GM20000 (cell line): ENCODE measurements at regions not wholly inside any gene's neighbourhood (a gene's known extent, or its start where the extent isn't known, plus 50 kb on each side); places are given as distances from the start of the nearest gene placed in this dataset.

Experiments used
- DNase-seq: peaks from one replicate; pipeline ENCODE4 v3.0.0; 2012; ENCODE audit warnings: low spot score
- TF ChIP-seq, protein P1 (sequence below): IDR thresholded peaks from 2 replicates; pipeline ENCODE4 v1.5.1; 2012; ENCODE audit warnings: mild to moderate bottlenecking, control low read depth; ENCODE audit errors: extremely low read depth, missing control alignments

DNA sequence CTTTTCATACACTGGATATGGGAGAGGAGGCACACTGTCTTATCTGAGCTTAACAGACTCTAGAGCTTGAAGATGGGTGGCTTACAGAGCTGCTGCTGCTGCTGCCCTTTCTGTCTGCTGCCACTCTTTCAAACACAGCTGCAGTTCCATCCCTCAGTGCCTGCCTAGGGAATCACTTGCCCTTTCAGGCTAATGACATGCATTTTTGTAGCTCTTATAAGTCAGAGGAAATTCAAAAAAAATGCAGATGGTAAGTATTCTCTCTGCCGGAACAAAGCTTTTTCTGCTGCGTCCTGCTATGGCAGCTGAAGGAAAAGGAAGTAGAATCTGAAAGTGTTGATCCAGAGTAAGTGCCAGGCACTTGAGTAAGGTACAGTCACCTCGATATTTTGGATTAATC lies 460.4 kb upstream of the DIAPH2 start:
- TF ChIP-seq, protein P1, sequence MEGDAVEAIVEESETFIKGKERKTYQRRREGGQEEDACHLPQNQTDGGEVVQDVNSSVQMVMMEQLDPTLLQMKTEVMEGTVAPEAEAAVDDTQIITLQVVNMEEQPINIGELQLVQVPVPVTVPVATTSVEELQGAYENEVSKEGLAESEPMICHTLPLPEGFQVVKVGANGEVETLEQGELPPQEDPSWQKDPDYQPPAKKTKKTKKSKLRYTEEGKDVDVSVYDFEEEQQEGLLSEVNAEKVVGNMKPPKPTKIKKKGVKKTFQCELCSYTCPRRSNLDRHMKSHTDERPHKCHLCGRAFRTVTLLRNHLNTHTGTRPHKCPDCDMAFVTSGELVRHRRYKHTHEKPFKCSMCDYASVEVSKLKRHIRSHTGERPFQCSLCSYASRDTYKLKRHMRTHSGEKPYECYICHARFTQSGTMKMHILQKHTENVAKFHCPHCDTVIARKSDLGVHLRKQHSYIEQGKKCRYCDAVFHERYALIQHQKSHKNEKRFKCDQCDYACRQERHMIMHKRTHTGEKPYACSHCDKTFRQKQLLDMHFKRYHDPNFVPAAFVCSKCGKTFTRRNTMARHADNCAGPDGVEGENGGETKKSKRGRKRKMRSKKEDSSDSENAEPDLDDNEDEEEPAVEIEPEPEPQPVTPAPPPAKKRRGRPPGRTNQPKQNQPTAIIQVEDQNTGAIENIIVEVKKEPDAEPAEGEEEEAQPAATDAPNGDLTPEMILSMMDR: no peak
- DNase-seq: no peak

DNA sequence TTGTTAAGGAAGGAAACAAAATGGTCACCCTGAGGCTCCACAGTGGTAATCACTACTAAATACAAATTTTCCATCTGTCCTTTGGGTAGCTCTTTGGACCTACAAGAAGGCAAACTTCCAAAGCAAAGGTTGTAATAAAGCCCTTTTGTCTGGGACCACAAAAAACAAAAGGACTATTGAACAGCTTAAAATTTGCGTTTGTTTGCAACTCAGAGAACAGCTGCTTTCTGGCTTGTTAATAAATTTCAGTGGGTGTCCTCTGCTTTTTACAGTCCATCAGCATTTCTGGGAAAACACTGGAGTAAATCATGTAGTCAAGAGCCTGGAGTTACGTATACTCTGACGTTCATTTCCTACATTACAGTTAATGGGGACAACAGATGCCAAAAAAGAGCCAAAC lies 439.7 kb upstream of the DIAPH2 start:
- no peak for DNase-seq
- TF ChIP-seq, protein P1: no peak

DNA sequence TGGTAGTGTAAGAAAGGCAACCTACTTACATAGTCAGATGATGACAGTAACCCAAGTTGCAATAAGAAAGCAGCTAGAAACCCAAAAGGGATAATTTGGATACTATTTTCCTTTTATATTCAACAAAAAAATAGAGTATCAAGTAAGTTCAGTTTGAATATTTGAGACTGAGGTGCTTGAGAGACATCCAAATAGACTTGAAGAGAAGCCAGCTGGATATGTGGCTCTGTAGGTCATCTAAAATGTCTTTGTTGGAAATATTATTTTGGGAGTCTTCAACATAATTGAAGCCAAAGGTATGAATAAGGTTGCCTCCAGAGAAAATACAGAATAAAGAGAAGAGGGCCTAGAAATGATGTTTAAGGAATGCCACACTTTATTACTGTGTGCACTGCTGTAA lies 438.2 kb upstream of the DIAPH2 start:
- no peak for DNase-seq
- TF ChIP-seq, protein P1: no peak
